ENCODE measurements at regions not wholly inside any gene's neighbourhood (a gene's known extent, or its start where the extent isn't known, plus 50 kb on each side); places are given as distances from the start of the nearest gene placed in this dataset.

DNA sequence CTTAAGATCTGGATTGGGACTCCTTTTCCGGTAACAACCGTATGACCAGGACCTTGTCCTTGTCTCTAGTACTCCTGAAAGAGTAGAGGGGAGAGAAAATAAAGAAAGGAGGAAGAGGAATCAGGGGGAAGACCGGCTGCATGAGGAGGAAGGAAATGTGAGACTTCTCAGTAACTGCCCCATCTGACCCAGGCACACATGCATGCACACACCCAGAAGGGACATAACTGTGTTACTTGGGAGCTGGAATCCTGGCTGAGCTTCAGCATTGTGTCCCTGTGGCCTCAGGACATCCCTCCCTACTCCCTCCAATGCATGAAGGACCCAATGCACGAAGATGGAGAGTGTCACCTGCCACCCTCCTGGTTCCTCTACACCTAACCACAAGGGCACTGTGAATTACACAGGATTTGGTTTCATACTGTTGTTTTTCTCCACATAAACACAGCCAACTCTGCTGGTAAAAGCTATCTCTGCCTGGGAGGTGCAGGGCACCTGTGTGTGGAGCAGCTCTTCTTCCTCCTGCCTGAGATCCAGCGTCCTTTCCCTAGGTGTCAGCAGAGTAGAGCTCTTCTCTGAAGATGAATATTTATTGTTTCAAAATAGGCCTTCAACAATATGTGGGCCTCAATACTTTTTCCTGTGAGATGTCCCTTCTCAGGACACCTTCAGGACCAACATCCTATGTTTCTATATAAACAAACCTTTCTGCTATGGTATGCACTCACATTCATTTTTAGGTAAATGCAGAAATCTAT, 574.1 kb upstream of the ID2 start:
- Histone ChIP-seq H3K9ac (ENCODE audit: low read length in 2 of 2) (no peak overlapping the region), H3K4me3 (ENCODE audit: low read length in 2 of 2) (no peak overlapping the region), H3K27ac (ENCODE audit: low read length) (no peak overlapping the region), H3K9me3 (ENCODE audit: control insufficient read depth in 2 of 2, low read length in 2 of 2) (no peaks in the 10 kb centered on the region), H3K4me1 (ENCODE audit: control insufficient read depth, insufficient read depth, low read length) (no peaks in the 10 kb centered on the region), H3K36me3 (ENCODE audit: control insufficient read depth in 2 of 2, insufficient read depth in 2 of 2, low read length in 2 of 2) (no peaks in the 10 kb centered on the region), H3K27me3 (ENCODE audit: control insufficient read depth in 1 of 2, insufficient read depth in 2 of 2, low read length in 2 of 2) (no peaks in the 10 kb centered on the region)

GRCh38 chr2:8110716-8111115, 571.1 kb upstream of the ID2 start:
- H3K4me3 ChIP-seq (ENCODE audit: low read length in 2 of 2): no peak overlapping the region
- no peaks in the 10 kb centered on the region for H3K36me3 ChIP-seq (ENCODE audit: control insufficient read depth in 2 of 2, insufficient read depth in 2 of 2, low read length in 2 of 2)
- no peak overlapping the region for H3K9ac ChIP-seq (ENCODE audit: low read length in 2 of 2)
- H3K27ac ChIP-seq (ENCODE audit: low read length): no peak overlapping the region
- no peaks in the 10 kb centered on the region for H3K9me3 ChIP-seq (ENCODE audit: control insufficient read depth in 2 of 2, low read length in 2 of 2)
- H3K27me3 ChIP-seq (ENCODE audit: control insufficient read depth in 1 of 2, insufficient read depth in 2 of 2, low read length in 2 of 2): no peaks in the 10 kb centered on the region
- H3K4me1 ChIP-seq (ENCODE audit: control insufficient read depth, insufficient read depth, low read length): no peaks in the 10 kb centered on the region

- H3K4me1 ChIP-seq (ENCODE audit: control insufficient read depth, insufficient read depth, low read length): no peaks in the 10 kb centered on the region
- no peaks in the 10 kb centered on the region for H3K27me3 ChIP-seq (ENCODE audit: control insufficient read depth in 1 of 2, insufficient read depth in 2 of 2, low read length in 2 of 2)
- H3K4me3 ChIP-seq (ENCODE audit: low read length in 2 of 2): no peak overlapping the region
- no peak overlapping the region for H3K9ac ChIP-seq (ENCODE audit: low read length in 2 of 2)
- no peaks in the 10 kb centered on the region for H3K9me3 ChIP-seq (ENCODE audit: control insufficient read depth in 2 of 2, low read length in 2 of 2)
- H3K27ac ChIP-seq (ENCODE audit: low read length): no peak overlapping the region
- no peaks in the 10 kb centered on the region for H3K36me3 ChIP-seq (ENCODE audit: control insufficient read depth in 2 of 2, insufficient read depth in 2 of 2, low read length in 2 of 2)
Observed at GRCh38 chr2:8111193-8111592, 570.7 kb upstream of the ID2 start.

GRCh38 chr2:8115456-8115855, 566.4 kb upstream of the ID2 start:
- Histone ChIP-seq H3K27me3 (ENCODE audit: control insufficient read depth in 1 of 2, insufficient read depth in 2 of 2, low read length in 2 of 2) (no peaks in the 10 kb centered on the region), H3K27ac (ENCODE audit: low read length) (no peak overlapping the region), H3K9me3 (ENCODE audit: control insufficient read depth in 2 of 2, low read length in 2 of 2) (no peaks in the 10 kb centered on the region), H3K9ac (ENCODE audit: low read length in 2 of 2) (no peak overlapping the region), H3K4me3 (ENCODE audit: low read length in 2 of 2) (no peak overlapping the region), H3K4me1 (ENCODE audit: control insufficient read depth, insufficient read depth, low read length) (peaks cover 12% of the 10 kb centered on the region), H3K36me3 (ENCODE audit: control insufficient read depth in 2 of 2, insufficient read depth in 2 of 2, low read length in 2 of 2) (no peaks in the 10 kb centered on the region)

GRCh38 chr2:8115966-8116365, 565.9 kb upstream of the ID2 start:
- H3K27me3 ChIP-seq (ENCODE audit: control insufficient read depth in 1 of 2, insufficient read depth in 2 of 2, low read length in 2 of 2): no peaks in the 10 kb centered on the region
- H3K4me1 ChIP-seq (ENCODE audit: control insufficient read depth, insufficient read depth, low read length): peaks cover 12% of the 10 kb centered on the region
- H3K4me3 ChIP-seq (ENCODE audit: low read length in 2 of 2): no peak overlapping the region
- no peaks in the 10 kb centered on the region for H3K9me3 ChIP-seq (ENCODE audit: control insufficient read depth in 2 of 2, low read length in 2 of 2)
- H3K27ac ChIP-seq (ENCODE audit: low read length): no peak overlapping the region
- H3K36me3 ChIP-seq (ENCODE audit: control insufficient read depth in 2 of 2, insufficient read depth in 2 of 2, low read length in 2 of 2): no peaks in the 10 kb centered on the region
- no peak overlapping the region for H3K9ac ChIP-seq (ENCODE audit: low read length in 2 of 2)

DNA sequence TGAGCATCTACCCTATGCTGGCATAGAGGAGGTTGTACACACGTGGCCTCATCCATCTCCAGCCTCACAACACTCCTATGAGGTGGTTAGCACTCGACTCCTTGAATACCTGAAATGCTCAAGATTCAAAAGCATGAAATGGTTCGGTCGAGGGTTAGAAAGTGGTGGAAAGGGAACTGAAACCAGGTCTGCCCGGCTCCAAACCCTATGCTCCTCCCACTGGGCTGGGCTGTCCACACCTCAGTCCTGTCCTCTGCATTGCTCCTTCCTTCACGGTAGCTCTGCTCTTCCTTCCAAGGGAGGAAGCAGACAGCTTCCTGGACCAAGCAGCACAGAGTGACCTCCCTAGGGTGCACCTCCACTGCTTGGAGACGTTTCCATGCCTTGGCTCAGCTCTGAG, 565.2 kb upstream of the ID2 start:
- H3K27ac ChIP-seq (ENCODE audit: low read length): no peak overlapping the region
- no peaks in the 10 kb centered on the region for H3K27me3 ChIP-seq (ENCODE audit: control insufficient read depth in 1 of 2, insufficient read depth in 2 of 2, low read length in 2 of 2)
- no peak overlapping the region for H3K9ac ChIP-seq (ENCODE audit: low read length in 2 of 2)
- no peak overlapping the region for H3K4me3 ChIP-seq (ENCODE audit: low read length in 2 of 2)
- no peaks in the 10 kb centered on the region for H3K36me3 ChIP-seq (ENCODE audit: control insufficient read depth in 2 of 2, insufficient read depth in 2 of 2, low read length in 2 of 2)
- peaks cover 12% of the 10 kb centered on the region for H3K4me1 ChIP-seq (ENCODE audit: control insufficient read depth, insufficient read depth, low read length)
- H3K9me3 ChIP-seq (ENCODE audit: control insufficient read depth in 2 of 2, low read length in 2 of 2): no peaks in the 10 kb centered on the region

DNA sequence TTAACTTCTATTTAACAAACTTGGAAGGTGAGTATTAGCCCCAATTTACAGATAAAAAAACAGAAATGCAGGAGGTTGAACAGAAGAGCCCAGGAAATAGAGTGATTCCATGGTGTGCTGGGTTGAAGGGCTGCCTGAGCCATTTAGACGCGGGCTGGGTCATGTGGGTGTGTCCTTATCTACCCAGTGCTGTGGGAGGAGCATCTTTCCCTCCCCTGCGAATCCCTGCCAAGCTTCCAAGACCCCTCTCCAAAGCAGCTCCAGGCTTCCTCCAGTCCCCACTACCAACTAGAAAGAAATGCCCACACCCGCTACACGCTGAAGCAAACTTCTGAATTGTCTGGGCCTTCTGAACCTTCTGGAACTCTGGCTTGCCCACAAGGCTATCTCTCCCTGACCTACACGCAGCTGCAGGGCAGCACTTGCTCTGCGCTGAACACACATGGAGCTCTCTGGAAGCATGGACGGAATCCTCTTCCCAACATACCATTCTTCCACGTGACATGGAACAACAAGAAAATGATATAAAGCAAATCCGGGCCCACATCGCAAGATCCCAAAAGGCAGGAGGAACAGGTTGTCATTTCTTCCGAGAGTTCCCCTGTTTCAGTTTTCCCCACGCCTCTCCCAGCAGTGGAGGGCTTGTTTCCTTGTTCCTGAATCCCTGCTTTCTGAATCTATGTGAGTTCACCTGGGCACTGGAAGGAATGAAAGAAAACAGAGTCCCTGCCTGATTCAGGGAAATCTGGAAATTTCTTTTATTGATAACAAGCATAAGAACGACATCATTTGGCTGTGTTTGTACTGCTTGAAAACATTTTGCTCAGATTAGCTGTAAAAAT, 562.7 kb upstream of the ID2 start:
- Histone ChIP-seq H3K27me3 (ENCODE audit: control insufficient read depth in 1 of 2, insufficient read depth in 2 of 2, low read length in 2 of 2) (no peaks in the 10 kb centered on the region), H3K4me1 (ENCODE audit: control insufficient read depth, insufficient read depth, low read length) (peaks cover 12% of the 10 kb centered on the region), H3K36me3 (ENCODE audit: control insufficient read depth in 2 of 2, insufficient read depth in 2 of 2, low read length in 2 of 2) (no peaks in the 10 kb centered on the region), H3K9ac (ENCODE audit: low read length in 2 of 2) (no peak overlapping the region), H3K9me3 (ENCODE audit: control insufficient read depth in 2 of 2, low read length in 2 of 2) (no peaks in the 10 kb centered on the region), H3K4me3 (ENCODE audit: low read length in 2 of 2) (no peak overlapping the region), H3K27ac (ENCODE audit: low read length) (no peak overlapping the region)

DNA sequence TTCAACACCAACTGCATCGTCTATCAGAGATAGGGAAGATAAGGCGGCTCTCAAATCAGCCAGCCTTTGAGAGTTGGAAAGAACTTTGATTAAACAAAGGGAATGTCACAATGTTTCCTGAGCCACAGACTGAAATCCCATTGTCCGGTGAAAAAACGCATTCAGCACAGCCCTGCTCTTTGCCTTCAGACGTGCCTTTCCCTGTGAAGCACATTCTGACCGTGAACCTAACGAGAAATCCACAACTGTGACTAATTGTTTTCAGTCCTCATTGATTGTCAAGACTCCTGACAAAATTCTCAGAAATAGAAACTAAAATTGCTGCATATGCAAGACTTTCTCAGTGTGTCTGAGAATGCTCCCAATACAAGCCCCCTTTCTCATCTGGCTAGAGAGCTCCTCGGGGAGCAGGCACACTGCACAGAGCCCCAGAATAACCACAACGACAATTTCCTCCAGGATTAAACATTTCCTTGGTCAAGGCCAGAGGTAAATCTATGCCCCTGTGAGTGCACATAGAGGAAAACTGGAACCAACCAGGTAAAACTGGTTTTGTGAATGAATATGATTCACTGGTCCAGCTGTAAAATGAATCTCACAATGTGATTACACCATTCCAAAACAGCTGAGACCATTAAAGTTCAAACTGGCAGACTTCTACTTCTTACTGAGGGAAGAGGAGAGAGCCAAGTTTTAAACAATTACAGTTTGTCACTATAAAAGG, 561.9 kb upstream of the ID2 start:
- no peak overlapping the region for H3K4me3 ChIP-seq (ENCODE audit: low read length in 2 of 2)
- no peak overlapping the region for H3K9ac ChIP-seq (ENCODE audit: low read length in 2 of 2)

GRCh38 chr2:8120506-8120860, 561.4 kb upstream of the ID2 start:
- no peak overlapping the region for H3K27ac ChIP-seq (ENCODE audit: low read length)

More for the DNA sequence above, 561.9 kb upstream of the ID2 start:
- no peak overlapping the region for H3K27ac ChIP-seq (ENCODE audit: low read length)
- no peaks in the 10 kb centered on the region for H3K9me3 ChIP-seq (ENCODE audit: control insufficient read depth in 2 of 2, low read length in 2 of 2)
- no peaks in the 10 kb centered on the region for H3K36me3 ChIP-seq (ENCODE audit: control insufficient read depth in 2 of 2, insufficient read depth in 2 of 2, low read length in 2 of 2)
- H3K4me1 ChIP-seq (ENCODE audit: control insufficient read depth, insufficient read depth, low read length): peaks cover 12% of the 10 kb centered on the region
- H3K27me3 ChIP-seq (ENCODE audit: control insufficient read depth in 1 of 2, insufficient read depth in 2 of 2, low read length in 2 of 2): no peaks in the 10 kb centered on the region

GRCh38 chr2:8121022-8121825, 560.6 kb upstream of the ID2 start:
- H3K9ac ChIP-seq (ENCODE audit: low read length in 2 of 2): no peak overlapping the region
- H3K27ac ChIP-seq (ENCODE audit: low read length): no peak overlapping the region

More at GRCh38 chr2:8120506-8120860, 561.4 kb upstream of the ID2 start:
- Histone ChIP-seq H3K9me3 (ENCODE audit: control insufficient read depth in 2 of 2, low read length in 2 of 2) (no peaks in the 10 kb centered on the region), H3K27me3 (ENCODE audit: control insufficient read depth in 1 of 2, insufficient read depth in 2 of 2, low read length in 2 of 2) (no peaks in the 10 kb centered on the region), H3K4me3 (ENCODE audit: low read length in 2 of 2) (no peak overlapping the region), H3K4me1 (ENCODE audit: control insufficient read depth, insufficient read depth, low read length) (peaks cover 12% of the 10 kb centered on the region), H3K36me3 (ENCODE audit: control insufficient read depth in 2 of 2, insufficient read depth in 2 of 2, low read length in 2 of 2) (no peaks in the 10 kb centered on the region), H3K9ac (ENCODE audit: low read length in 2 of 2) (no peak overlapping the region)

More at GRCh38 chr2:8121022-8121825, 560.6 kb upstream of the ID2 start:
- no peaks in the 10 kb centered on the region for H3K36me3 ChIP-seq (ENCODE audit: control insufficient read depth in 2 of 2, insufficient read depth in 2 of 2, low read length in 2 of 2)
- no peaks in the 10 kb centered on the region for H3K9me3 ChIP-seq (ENCODE audit: control insufficient read depth in 2 of 2, low read length in 2 of 2)
- no peaks in the 10 kb centered on the region for H3K27me3 ChIP-seq (ENCODE audit: control insufficient read depth in 1 of 2, insufficient read depth in 2 of 2, low read length in 2 of 2)
- no peak overlapping the region for H3K4me3 ChIP-seq (ENCODE audit: low read length in 2 of 2)
- peaks cover 12% of the 10 kb centered on the region for H3K4me1 ChIP-seq (ENCODE audit: control insufficient read depth, insufficient read depth, low read length)

All from stomach smooth muscle (tissue), 2 donors.